ENCODE measurements at regions not wholly inside any gene's neighbourhood (a gene's known extent, or its start where the extent isn't known, plus 50 kb on each side); places are given as distances from the start of the nearest gene placed in this dataset.

- DNase-seq (ENCODE audit: low read depth, low spot score): no peak
- no peaks in the 10 kb centered on the region for H3K27me3 ChIP-seq (ENCODE audit: control insufficient read depth, insufficient read depth, low read length)
- no CpG with 5 or more reads among the region's 3 CpGs for WGBS (ENCODE audit: insufficient coverage, insufficient read length)
- H3K27ac ChIP-seq (ENCODE audit: low read length): no peak overlapping the region
- no peaks in the 10 kb centered on the region for H3K4me1 ChIP-seq (ENCODE audit: control insufficient read depth, insufficient read depth, low read length)
- H3K9me3 ChIP-seq (ENCODE audit: control insufficient read depth, insufficient read depth, low read length): no peaks in the 10 kb centered on the region
- no peak overlapping the region for H3K4me3 ChIP-seq (ENCODE audit: low read length)
- no peaks in the 10 kb centered on the region for H3K36me3 ChIP-seq (ENCODE audit: control insufficient read depth, insufficient read depth, low read length)
Observed at GRCh38 chr10:108454224-108454623, 1289.7 kb upstream of the SORCS1 start.

- H3K36me3 ChIP-seq (ENCODE audit: control insufficient read depth, insufficient read depth, low read length): no peaks in the 10 kb centered on the region
- no peak overlapping the region for H3K27ac ChIP-seq (ENCODE audit: low read length)
- no peak overlapping the region for H3K4me3 ChIP-seq (ENCODE audit: low read length)
- no peaks in the 10 kb centered on the region for H3K4me1 ChIP-seq (ENCODE audit: control insufficient read depth, insufficient read depth, low read length)
- no peak for DNase-seq (ENCODE audit: low read depth, low spot score)
- H3K27me3 ChIP-seq (ENCODE audit: control insufficient read depth, insufficient read depth, low read length): no peaks in the 10 kb centered on the region
- H3K9me3 ChIP-seq (ENCODE audit: control insufficient read depth, insufficient read depth, low read length): no peaks in the 10 kb centered on the region
Observed at GRCh38 chr10:108453166-108453565, 1288.7 kb upstream of the SORCS1 start.

GRCh38 chr10:108452533-108452932 lies 1288.0 kb upstream of the SORCS1 start:
- no peak overlapping the region for H3K27ac ChIP-seq (ENCODE audit: low read length)
- H3K36me3 ChIP-seq (ENCODE audit: control insufficient read depth, insufficient read depth, low read length): no peaks in the 10 kb centered on the region
- WGBS (ENCODE audit: insufficient coverage, insufficient read length): no CpG with 5 or more reads among the region's 5 CpGs
- no peaks in the 10 kb centered on the region for H3K4me1 ChIP-seq (ENCODE audit: control insufficient read depth, insufficient read depth, low read length)
- no peaks in the 10 kb centered on the region for H3K9me3 ChIP-seq (ENCODE audit: control insufficient read depth, insufficient read depth, low read length)
- no peak for DNase-seq (ENCODE audit: low read depth, low spot score)
- H3K4me3 ChIP-seq (ENCODE audit: low read length): no peak overlapping the region
- H3K27me3 ChIP-seq (ENCODE audit: control insufficient read depth, insufficient read depth, low read length): no peaks in the 10 kb centered on the region

- H3K4me3 ChIP-seq (ENCODE audit: low read length): no peak overlapping the region
- H3K9me3 ChIP-seq (ENCODE audit: control insufficient read depth, insufficient read depth, low read length): no peaks in the 10 kb centered on the region
- no CpG with 5 or more reads among the region's 2 CpGs for WGBS (ENCODE audit: insufficient coverage, insufficient read length)
- no peak for DNase-seq (ENCODE audit: low read depth, low spot score)
- H3K4me1 ChIP-seq (ENCODE audit: control insufficient read depth, insufficient read depth, low read length): no peaks in the 10 kb centered on the region
- no peaks in the 10 kb centered on the region for H3K27me3 ChIP-seq (ENCODE audit: control insufficient read depth, insufficient read depth, low read length)
- no peaks in the 10 kb centered on the region for H3K36me3 ChIP-seq (ENCODE audit: control insufficient read depth, insufficient read depth, low read length)
- H3K27ac ChIP-seq (ENCODE audit: low read length): no peak overlapping the region
Observed at GRCh38 chr10:108450280-108450679, 1285.8 kb upstream of the SORCS1 start.

- Histone ChIP-seq H3K36me3 (ENCODE audit: control insufficient read depth, insufficient read depth, low read length) (no peaks in the 10 kb centered on the region), H3K4me1 (ENCODE audit: control insufficient read depth, insufficient read depth, low read length) (no peaks in the 10 kb centered on the region), H3K27ac (ENCODE audit: low read length) (no peak overlapping the region), H3K27me3 (ENCODE audit: control insufficient read depth, insufficient read depth, low read length) (no peaks in the 10 kb centered on the region), H3K4me3 (ENCODE audit: low read length) (no peak overlapping the region), H3K9me3 (ENCODE audit: control insufficient read depth, insufficient read depth, low read length) (no peaks in the 10 kb centered on the region)
- DNase-seq (ENCODE audit: low read depth, low spot score): no peak
- WGBS (ENCODE audit: insufficient coverage, insufficient read length): no CpG with 5 or more reads among the region's 3 CpGs
Observed at GRCh38 chr10:108445746-108446145, 1281.2 kb upstream of the SORCS1 start.

GRCh38 chr10:108443636-108444035 lies 1279.1 kb upstream of the SORCS1 start:
- DNase-seq (ENCODE audit: low read depth, low spot score): no peak
- Histone ChIP-seq H3K36me3 (ENCODE audit: control insufficient read depth, insufficient read depth, low read length) (no peaks in the 10 kb centered on the region), H3K27ac (ENCODE audit: low read length) (no peak overlapping the region), H3K4me3 (ENCODE audit: low read length) (no peak overlapping the region), H3K9me3 (ENCODE audit: control insufficient read depth, insufficient read depth, low read length) (no peaks in the 10 kb centered on the region), H3K27me3 (ENCODE audit: control insufficient read depth, insufficient read depth, low read length) (no peaks in the 10 kb centered on the region), H3K4me1 (ENCODE audit: control insufficient read depth, insufficient read depth, low read length) (no peaks in the 10 kb centered on the region)
- WGBS (ENCODE audit: insufficient coverage, insufficient read length): no CpG with 5 or more reads among the region's 2 CpGs

GRCh38 chr10:108439397-108439796 lies 1274.9 kb upstream of the SORCS1 start:
- DNase-seq (ENCODE audit: low read depth, low spot score): no peak
- WGBS (ENCODE audit: insufficient coverage, insufficient read length): no CpG with 5 or more reads among the region's 1 CpG
- no peaks in the 10 kb centered on the region for H3K4me1 ChIP-seq (ENCODE audit: control insufficient read depth, insufficient read depth, low read length)
- H3K27me3 ChIP-seq (ENCODE audit: control insufficient read depth, insufficient read depth, low read length): no peaks in the 10 kb centered on the region
- H3K36me3 ChIP-seq (ENCODE audit: control insufficient read depth, insufficient read depth, low read length): no peaks in the 10 kb centered on the region
- H3K27ac ChIP-seq (ENCODE audit: low read length): no peak overlapping the region
- H3K4me3 ChIP-seq (ENCODE audit: low read length): no peak overlapping the region
- H3K9me3 ChIP-seq (ENCODE audit: control insufficient read depth, insufficient read depth, low read length): no peaks in the 10 kb centered on the region

GRCh38 chr10:108436096-108436495 lies 1271.6 kb upstream of the SORCS1 start:
- WGBS (ENCODE audit: insufficient coverage, insufficient read length): no CpG with 5 or more reads among the region's 6 CpGs
- no peak for DNase-seq (ENCODE audit: low read depth, low spot score)

GRCh38 chr10:108434559-108435252 lies 1270.2 kb upstream of the SORCS1 start:
- no peaks in the 10 kb centered on the region for H3K4me1 ChIP-seq (ENCODE audit: control insufficient read depth, insufficient read depth, low read length)
- DNase-seq (ENCODE audit: low read depth, low spot score): no peak
- H3K27me3 ChIP-seq (ENCODE audit: control insufficient read depth, insufficient read depth, low read length): no peaks in the 10 kb centered on the region
- no peaks in the 10 kb centered on the region for H3K36me3 ChIP-seq (ENCODE audit: control insufficient read depth, insufficient read depth, low read length)
- WGBS (ENCODE audit: insufficient coverage, insufficient read length): no CpG with 5 or more reads among the region's 3 CpGs
- H3K4me3 ChIP-seq (ENCODE audit: low read length): no peak overlapping the region
- no peak overlapping the region for H3K27ac ChIP-seq (ENCODE audit: low read length)
- H3K9me3 ChIP-seq (ENCODE audit: control insufficient read depth, insufficient read depth, low read length): no peaks in the 10 kb centered on the region

More at GRCh38 chr10:108436096-108436495, 1271.6 kb upstream of the SORCS1 start:
- Histone ChIP-seq H3K9me3 (ENCODE audit: control insufficient read depth, insufficient read depth, low read length) (no peaks in the 10 kb centered on the region), H3K27me3 (ENCODE audit: control insufficient read depth, insufficient read depth, low read length) (no peaks in the 10 kb centered on the region), H3K4me3 (ENCODE audit: low read length) (no peak overlapping the region), H3K27ac (ENCODE audit: low read length) (no peak overlapping the region), H3K36me3 (ENCODE audit: control insufficient read depth, insufficient read depth, low read length) (no peaks in the 10 kb centered on the region), H3K4me1 (ENCODE audit: control insufficient read depth, insufficient read depth, low read length) (no peaks in the 10 kb centered on the region)

- Histone ChIP-seq H3K27ac (ENCODE audit: low read length) (no peak overlapping the region), H3K36me3 (ENCODE audit: control insufficient read depth, insufficient read depth, low read length) (no peaks in the 10 kb centered on the region), H3K4me1 (ENCODE audit: control insufficient read depth, insufficient read depth, low read length) (no peaks in the 10 kb centered on the region), H3K9me3 (ENCODE audit: control insufficient read depth, insufficient read depth, low read length) (no peaks in the 10 kb centered on the region), H3K4me3 (ENCODE audit: low read length) (no peak overlapping the region), H3K27me3 (ENCODE audit: control insufficient read depth, insufficient read depth, low read length) (no peaks in the 10 kb centered on the region)
- WGBS (ENCODE audit: insufficient coverage, insufficient read length): no CpG with 5 or more reads among the region's 5 CpGs
- DNase-seq (ENCODE audit: low read depth, low spot score): no peak
Observed at GRCh38 chr10:108427146-108427545, 1262.6 kb upstream of the SORCS1 start.

GRCh38 chr10:108425283-108425964 lies 1260.9 kb upstream of the SORCS1 start:
- no CpG with 5 or more reads among the region's 1 CpG for WGBS (ENCODE audit: insufficient coverage, insufficient read length)
- Histone ChIP-seq H3K4me3 (ENCODE audit: low read length) (no peak overlapping the region), H3K36me3 (ENCODE audit: control insufficient read depth, insufficient read depth, low read length) (no peaks in the 10 kb centered on the region)

More at GRCh38 chr10:108425283-108425964, 1260.9 kb upstream of the SORCS1 start:
- no peaks in the 10 kb centered on the region for H3K27me3 ChIP-seq (ENCODE audit: control insufficient read depth, insufficient read depth, low read length)
- DNase-seq (ENCODE audit: low read depth, low spot score): no peak
- no peak overlapping the region for H3K27ac ChIP-seq (ENCODE audit: low read length)
- no peaks in the 10 kb centered on the region for H3K4me1 ChIP-seq (ENCODE audit: control insufficient read depth, insufficient read depth, low read length)
- no peaks in the 10 kb centered on the region for H3K9me3 ChIP-seq (ENCODE audit: control insufficient read depth, insufficient read depth, low read length)
